Adipose tissue (tissue), 3 donors: ENCODE measurements at regions not wholly inside any gene's neighbourhood (a gene's known extent, or its start where the extent isn't known, plus 50 kb on each side); places are given as distances from the start of the nearest gene placed in this dataset.
"Not testable (repeated sequence)": the region's sequence is repeated elsewhere in the genome, so short reads cannot be mapped to it uniquely, and the experiment has no call there.

Experiments used
- H3K27ac ChIP-seq: one replicate; pipeline ENCODE4 v1.5.1; 2013; ENCODE audit warnings: low read depth, low read length
- WGBS, 3 donors: extraction: QIAGEN DNeasy Blood & Tissue Kit; methylation state at CpG; one replicate each; pipeline ENCODE4 v1.1.7; 2013; 5-methylcytosine and 5-hydroxymethylcytosine counted together
- donor health status: healthy with polysubstance abuse.
- donor health status: Bipolar disorder and iron deficiency.
- donor health status: healthy.

DNA sequence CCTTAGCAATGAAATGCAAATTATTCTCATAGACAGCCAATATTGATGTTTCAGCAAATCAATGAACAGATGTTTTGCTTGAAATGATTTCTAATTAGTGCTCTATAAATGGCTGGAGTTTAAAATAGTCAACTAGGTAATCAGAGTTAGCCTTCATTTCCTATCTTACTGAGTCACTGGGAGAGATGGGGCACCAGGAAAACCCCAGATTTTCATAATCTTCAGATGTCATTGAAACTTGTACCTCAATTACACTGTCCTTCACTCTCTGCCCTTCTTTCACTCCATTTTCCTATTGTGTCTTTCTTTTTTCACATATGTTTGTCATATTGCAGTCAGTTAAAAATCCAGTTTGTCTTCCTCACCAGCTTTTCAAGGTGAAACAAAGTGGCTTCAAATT, 92.7 kb downstream of the C12orf75 start:
- no peak overlapping the region for H3K27ac ChIP-seq

DNA sequence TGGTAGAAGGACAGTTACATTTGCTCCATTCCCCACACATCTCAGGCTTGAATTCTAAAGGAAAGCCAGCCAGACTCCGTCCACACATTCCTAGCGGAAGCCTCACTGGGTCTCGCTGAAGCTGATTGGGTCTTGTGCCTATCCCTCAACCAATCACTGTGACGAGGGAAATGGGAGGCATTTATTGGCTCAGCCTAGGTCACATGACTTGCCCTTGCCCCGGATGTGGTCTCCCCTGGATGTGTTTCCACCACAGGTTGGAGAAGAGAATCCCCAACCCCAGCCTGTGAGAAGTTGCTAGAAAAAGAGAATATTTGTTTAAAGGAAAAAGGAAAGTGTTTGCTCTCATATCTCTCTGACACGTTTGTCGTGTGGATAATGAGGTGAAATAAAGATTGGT, 93.4 kb downstream of the C12orf75 start:
- no peak overlapping the region for H3K27ac ChIP-seq
- WGBS, 3 donors: 80 to 96% (median 94%) methylated on average over 7 of the region's 7 CpGs

DNA sequence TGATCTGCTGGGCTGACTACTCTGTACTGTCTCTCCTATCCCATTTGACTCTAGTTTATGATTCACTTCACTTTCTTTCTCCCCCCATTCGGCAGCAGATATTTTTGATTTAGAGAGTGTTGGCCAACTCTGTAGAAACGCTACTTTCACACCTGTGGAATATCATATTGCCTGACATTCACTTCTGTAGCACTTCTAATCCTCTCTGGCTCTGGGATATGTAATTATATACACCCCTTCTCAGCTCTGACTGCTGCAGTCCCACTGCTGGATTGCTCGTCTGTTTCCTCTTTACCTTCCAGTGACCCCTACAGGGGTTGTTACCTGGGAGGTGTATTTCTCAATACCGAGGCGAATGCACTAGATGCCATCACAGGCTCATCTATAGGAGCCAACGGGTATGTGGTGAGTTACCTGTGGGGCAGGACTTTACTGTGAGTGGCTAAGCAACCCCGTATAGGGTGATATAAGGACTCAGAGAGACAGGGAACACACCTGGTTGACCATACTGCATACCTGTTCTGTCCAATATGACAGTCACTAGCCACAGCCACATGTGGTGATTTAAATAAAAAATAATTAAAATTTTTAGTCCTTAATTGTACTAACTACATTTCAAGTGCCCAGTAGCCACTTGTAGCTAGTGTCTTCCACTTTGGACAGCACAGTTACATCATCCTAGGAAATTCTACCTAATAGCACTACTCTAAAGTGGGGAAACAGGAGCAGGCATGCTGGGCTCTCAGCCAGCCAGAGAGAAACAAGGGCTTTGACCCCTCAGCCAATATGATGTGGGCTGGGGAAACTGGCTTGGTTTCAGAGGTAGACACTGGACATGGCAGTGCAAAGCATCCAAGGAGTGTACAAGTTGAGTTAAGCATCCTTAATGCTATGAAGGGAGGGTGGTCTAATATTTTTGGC, 95.0 kb downstream of the C12orf75 start:
- no peak overlapping the region for H3K27ac ChIP-seq
- 80 to 89% (median 88%) methylated on average over 7 of the region's 7 CpGs for WGBS, 3 donors

DNA sequence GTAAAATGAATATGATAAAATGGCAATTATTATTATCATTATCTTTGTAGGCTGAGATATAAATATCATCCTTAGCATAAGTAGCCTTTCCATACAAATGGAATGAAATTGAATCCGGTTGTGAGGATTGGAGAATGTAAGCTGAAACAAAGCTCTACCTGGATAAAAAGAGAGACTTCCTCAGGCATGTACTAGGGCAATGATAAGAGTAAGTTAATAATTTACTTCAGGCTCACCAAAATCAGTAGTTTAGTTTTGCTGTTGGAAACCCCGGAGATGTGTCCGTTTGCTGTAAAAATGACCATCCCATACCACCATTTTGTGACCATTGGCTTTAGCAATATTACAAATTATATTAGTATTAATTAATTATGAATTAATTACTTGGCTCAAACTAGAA, 96.3 kb downstream of the C12orf75 start:
- WGBS, 3 donors: 36 to 95% (median 87%) methylated on average over 3 of the region's 3 CpGs
- no peak overlapping the region for H3K27ac ChIP-seq

DNA sequence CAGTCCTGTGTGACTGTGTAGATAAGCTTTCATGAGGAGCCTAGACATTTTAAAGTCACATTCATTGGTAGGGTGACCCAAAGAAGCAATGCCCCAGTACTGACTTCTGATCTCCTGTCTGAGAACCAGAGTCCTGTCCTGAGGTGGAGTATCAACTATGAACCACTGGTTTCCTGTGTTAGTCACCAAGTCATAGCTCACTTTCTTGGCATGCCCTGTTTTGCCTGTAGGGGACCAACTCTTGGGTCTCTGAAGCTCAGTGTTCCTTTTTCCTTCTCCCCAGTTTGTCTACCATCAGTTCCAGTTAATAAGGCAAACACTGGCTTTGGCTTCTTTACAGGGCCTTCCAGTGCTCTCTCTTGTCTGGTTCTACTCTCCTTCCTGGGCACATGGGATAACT, 97.4 kb downstream of the C12orf75 start:
- no peak overlapping the region for H3K27ac ChIP-seq

DNA sequence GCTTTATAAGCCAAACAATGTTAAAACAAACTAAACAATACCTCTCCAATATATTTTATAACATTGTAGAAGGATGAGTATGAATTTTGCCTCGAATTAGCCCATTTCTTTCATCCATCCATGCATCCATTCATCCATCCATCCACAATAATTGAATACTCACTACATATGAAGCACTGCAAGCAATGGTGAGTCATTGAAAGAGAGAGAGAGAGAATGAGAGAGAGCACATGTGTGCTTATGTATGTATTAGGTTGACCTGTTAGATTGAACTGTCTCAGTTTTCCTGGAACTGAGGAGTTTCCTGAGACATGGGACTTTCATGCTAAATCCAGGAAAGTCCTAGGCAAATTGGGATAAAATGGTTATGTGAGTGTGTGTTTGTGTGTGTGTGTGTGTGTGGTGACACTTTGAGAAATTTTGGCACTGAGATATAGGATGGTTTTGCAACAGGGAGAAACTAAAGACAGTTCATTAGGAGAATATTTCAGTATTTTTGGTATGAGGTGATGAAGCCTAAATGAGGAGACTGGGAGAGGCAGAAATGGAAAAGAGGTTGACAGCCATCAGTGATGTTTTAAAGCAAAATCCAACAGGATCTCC, 98.4 kb downstream of the C12orf75 start:
- WGBS, 3 donors: 79 to 90% (median 84%) methylated on average over 1 of the region's 1 CpG

DNA sequence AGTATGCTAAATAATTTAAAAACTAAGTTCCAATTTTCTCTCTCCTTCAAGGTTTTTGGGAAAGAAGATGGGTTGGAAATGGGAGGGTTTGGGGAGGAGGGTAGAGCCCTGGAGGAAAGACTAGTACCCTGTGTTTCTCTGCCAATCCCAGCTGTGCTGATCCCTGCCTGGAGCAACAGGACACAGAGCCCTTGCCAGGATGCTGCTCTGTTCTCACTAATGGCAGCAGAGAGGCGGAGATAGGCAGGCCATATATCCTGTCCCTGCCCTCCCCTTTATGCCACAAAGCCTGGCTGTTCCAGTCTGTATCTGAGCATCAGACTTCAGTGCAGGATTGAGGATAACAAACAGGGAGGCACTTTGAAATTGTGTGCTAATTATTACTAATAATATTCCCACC, 99.0 kb downstream of the C12orf75 start:
- 80 to 92% (median 91%) methylated on average over 1 of the region's 1 CpG for WGBS, 3 donors
- no peak overlapping the region for H3K27ac ChIP-seq

More for the DNA sequence above, 98.4 kb downstream of the C12orf75 start:
- H3K27ac ChIP-seq: no peak overlapping the region

DNA sequence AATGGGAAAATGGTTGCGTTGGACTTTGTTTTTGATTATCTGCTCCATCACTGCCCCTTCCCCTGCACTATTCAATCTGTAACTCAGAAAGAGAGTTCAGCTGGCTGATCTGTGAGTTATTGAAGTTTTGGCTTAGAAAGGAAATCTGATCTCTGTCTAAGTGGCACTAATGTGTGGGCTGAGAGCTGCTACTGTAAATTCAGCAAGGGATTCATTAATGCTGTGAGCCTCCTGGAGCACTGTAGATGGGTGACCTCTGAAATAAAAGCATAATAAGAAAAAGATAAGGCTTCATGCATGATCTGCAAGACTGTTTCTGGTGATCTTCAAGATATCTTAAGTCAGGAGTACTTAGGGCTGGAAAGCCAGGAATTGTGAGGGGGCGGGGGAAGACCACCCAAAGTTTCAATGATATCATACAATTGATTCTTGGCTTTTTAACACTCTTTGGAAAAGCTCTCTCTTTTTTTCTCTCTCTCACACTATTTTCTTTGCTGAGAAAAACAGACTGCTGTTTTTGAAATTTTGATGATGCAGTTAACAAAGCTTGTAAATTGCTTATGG, 101.1 kb downstream of the C12orf75 start:
- H3K27ac ChIP-seq: no peak overlapping the region
- WGBS, 3 donors: 69 to 89% (median 81%) methylated on average over 2 of the region's 2 CpGs

DNA sequence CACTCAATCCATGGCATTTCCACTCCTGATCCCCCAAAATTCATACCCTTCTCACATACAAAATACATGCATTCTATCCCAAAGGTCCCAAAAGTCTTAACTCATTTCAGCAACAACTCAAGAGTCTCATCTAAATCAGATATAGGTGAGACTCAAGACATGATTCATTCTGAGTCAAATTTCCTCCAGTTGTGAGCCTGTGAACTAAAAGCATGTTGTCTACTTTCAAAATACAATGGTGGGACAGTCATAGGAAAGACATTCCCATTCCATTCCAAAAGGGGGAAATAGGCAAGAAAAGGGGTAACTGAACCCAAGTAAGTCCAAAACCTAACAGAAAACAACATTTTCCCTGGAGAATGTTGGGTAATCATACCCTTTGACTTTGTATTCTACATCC, 103.3 kb downstream of the C12orf75 start:
- no peak overlapping the region for H3K27ac ChIP-seq

DNA sequence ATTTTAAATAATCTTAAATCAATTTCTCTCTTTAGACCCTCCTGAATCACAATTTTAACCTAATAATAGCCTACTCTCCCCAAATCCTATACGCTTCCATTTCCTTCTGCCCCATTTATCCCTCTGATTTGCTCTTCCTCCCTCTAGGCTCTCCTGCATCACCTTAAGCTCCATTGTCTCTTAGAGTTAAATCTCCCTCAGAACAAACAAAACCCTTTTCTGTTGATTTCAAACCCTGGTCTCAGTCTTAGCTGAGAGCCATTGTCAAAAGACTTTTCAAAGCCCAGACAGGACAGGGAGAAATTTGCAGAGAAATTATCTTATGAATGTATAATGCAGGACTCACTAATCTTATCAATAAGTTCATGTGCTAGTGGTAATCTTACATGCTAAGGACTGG, 106.1 kb downstream of the C12orf75 start:
- H3K27ac ChIP-seq: no peak overlapping the region
- WGBS, 3 donors: 94 to 100% (median 100%) methylated on average over 1 of the region's 1 CpG

DNA sequence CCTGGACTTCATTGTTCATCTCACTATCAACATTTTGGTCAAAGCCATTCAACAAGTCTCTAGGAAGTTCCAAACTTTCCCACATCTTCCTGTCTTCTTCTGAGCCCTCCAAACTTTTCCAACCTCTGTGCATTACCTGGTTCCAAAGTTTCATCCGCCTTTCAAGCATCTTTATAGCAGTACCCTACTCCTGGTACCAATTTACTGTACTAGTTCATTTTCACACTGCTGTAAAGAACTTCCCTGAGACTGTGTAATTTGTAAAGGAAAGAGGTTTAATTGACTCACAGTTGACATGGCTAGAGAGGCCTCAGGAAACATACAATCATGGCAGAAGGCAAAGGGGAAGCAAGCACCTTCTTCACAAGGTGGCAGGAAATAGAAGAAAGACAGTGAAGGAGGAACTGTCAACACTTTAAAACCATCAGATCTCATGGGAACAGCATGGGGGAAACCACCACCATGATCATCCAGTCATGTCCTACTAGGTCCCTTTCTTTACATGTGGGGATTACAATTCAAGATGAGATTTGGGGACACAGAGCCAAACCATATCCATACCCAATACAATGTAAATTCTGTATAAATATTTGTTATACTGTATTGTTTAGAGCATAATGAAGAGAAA, 109.7 kb downstream of the C12orf75 start:
- WGBS, 3 donors: 82 to 99% (median 91%) methylated on average over 1 of the region's 1 CpG
- no peak overlapping the region for H3K27ac ChIP-seq

DNA sequence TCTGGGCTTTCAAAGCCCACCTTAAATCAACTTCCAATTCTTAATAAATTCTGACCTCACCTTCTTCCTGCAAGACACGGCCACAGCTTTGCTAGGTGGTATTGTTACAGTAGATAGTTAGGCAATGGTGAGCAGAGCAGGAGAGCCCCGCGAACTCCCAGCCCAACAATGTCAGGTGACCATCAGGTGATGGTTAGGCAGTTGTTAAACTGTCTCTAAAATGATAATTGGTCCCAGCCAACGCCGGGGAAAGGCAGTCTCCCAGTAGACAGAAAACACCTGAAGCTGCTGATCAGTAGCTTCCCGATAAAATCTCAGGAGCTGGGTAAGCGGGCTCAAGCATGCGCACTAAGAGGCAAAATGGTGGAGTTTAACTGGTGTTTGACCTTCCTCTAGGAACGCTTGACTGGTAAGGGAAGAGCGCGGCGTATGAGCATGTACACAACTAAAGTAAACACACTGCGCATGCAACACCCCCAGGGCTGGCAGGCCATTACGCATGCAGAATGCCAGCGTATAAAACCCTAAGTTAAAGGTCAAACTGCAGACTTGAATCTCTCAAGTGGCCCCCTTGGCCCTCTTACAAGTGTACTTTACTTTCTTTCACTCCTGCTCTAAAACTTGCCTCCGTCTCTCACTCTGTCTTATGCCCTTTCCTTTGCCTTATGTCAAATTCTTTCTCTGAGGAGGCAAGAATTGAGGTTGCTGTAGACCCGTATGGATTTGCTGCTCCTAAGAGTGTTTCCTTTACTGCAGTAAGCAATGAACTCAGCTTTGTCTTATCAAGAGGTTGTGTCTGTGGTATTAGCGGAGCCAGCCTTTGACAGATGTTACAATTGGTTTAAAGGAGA, 113.5 kb downstream of the C12orf75 start:
- 79 to 88% (median 85%) methylated on average over 18 of the region's 18 CpGs for WGBS, 3 donors
- no peak overlapping the region for H3K27ac ChIP-seq

DNA sequence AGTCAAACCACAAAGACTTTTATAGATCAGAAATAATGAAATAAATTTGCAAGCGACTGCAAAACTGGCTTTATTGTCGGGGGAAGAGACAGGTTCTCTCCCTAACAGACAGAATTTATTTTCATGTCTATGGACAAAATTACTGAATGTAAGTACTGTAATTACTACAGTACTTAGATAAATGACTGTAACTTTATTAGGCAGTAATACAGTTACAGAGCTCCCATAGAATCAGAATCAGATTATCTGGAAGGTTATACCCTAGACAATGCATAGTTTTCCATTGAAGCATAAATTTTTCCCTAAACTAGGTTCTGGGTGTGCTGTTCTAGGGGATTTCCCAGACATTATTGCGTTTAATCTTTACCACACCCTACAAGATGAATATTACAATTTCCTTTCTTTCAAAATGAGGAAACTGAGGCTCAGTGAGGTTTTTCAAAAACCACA, 114.2 kb downstream of the C12orf75 start:
- 54 to 77% (median 67%) methylated on average over 3 of the region's 3 CpGs for WGBS, 3 donors
- no peak overlapping the region for H3K27ac ChIP-seq

DNA sequence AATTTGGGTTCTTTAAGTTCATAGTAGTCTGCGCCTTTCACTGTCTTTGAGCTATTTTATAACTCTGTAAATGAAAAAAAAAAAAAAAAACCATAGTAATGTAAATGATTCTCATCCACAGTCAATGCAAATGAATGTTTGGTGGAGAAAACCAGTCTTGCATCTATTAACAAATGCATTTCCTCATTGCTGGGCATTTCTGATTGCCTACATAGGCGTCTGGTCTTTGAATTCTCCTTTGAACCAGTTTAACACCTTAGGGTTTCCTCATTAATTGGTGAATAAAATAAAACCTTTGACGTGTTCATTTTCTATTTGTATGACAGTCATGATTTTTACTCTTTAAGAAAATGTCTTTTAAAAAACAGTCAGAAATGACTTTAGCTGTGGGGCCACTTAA, 114.8 kb downstream of the C12orf75 start:
- H3K27ac ChIP-seq: no peak overlapping the region
- WGBS, 3 donors: 63 to 78% (median 75%) methylated on average over 3 of the region's 3 CpGs

DNA sequence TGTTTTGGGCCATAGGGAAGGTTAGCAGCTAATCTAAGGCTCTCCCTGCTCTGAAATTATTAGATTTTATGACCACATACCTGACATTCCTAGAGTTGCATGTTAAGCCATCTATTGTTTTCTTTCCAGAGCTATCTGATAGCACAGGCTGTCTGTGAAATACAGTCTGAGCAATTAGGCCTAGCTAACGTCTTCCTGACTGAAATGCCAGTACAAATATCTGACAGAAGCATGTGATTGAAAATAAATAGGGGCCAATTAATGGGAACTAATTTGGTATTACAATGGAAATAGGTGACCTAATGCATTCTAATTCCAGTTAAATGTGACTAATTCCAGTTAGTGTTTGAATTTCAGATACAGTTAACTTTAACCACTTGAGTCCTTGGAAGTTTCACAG, 115.2 kb downstream of the C12orf75 start:
- H3K27ac ChIP-seq: no peak overlapping the region
- 37 to 61% (median 53%) methylated on average over 1 of the region's 1 CpG for WGBS, 3 donors

DNA sequence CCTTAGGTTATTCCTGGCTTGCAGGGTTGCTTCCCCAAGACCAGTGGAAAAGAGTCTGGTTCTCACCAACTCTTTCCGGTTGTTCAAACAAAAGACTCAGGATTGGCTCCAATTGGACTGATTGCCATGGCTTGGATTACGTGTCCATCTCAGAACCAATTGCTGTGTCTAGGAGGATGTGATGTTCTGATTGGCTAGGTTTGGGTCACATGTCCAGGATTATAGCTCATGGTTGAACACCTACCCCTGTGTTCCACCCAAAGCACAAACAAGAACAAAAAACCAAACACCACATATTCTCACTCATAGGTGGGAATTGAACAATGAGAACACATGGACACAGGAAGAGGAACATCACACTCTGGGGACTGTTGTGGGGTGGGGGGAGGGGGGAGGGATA, 116.0 kb downstream of the C12orf75 start:
- WGBS, 3 donors: 91 to 98% (median 95%) methylated on average over 2 of the region's 2 CpGs
- H3K27ac ChIP-seq: not testable (repeated sequence)

DNA sequence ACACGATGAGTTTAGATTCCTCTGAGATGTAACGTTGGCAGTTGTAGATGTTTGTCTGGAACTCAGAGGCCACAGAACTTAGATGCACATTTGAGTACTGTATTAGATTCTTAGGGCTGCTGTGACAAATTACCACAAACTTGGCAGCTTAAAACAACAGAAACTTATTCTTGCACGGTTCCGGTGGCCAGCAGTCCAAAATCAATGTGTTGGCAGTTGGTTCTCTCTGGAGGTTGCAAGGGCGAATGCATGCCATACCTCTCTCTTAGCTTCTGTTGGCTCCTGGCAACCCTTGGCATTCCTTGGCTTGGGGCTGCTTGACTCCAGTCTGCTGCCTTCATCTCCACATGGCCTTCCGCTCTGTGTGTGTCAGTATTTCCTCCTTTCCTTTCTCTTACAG, 118.9 kb downstream of the C12orf75 start:
- WGBS, 3 donors: 66 to 95% (median 88%) methylated on average over 6 of the region's 6 CpGs
- no peak overlapping the region for H3K27ac ChIP-seq

DNA sequence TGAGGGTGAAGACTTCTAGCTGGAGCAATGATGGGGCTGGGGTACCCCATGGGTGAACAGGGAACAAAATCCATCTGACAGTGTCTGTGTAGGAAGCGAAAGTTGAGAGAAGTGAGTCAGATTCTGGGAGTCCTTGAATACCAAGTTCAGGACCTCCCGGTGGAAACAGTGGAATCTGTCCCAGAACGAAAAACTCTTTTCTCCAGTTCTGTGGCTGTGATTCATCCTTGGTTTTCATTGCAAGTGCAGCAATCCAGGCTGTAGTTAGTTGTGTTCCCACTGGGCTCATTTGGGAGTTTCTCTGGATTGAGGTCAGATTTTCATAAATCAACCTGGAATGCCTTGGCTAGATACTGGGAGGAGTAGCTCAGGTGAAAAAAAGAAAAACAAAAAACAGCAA, 120.7 kb downstream of the C12orf75 start:
- no peak overlapping the region for H3K27ac ChIP-seq
- WGBS, 3 donors: 72 to 90% (median 76%) methylated on average over 3 of the region's 3 CpGs
